Stimulated activated CD4-positive, alpha-beta T cell treated with anti-CD3 and anti-CD28 coated beads, Interleukin-1b, Interleukin-23, amount 100 ng/mL, for 24 hours (primary cell): ENCODE measurements at regions not wholly inside any gene's neighbourhood (a gene's known extent, or its start where the extent isn't known, plus 50 kb on each side); places are given as distances from the start of the nearest gene placed in this dataset.

Experiments used
- DNase-seq, 4 experiments: peaks; one replicate each; pipeline ENCODE4 v3.0.0-alpha.2; 2020; ENCODE audit warnings: low read depth in 4 of 4, low spot score in 1 of 4

DNA sequence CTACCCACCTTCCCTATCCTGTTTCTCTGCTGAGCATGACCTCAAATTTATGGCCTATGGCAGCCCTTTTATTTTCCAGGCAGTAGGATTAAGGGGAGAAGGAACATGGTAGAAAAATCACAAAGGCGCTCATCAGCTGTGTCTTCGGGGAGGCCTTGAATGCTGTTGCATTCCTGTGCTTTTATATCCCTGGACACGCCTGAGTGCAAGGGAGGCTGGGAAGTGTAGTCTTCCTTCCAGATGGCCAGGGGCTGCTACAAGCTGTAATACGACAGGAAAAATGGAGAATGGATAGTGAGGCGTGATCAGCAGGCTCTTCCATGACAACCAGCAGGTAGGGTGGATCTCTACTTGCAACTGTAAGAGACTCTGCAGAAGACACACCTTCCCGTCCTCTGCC is 210.9 kb upstream of the GGTLC1 start:
- DNase-seq, result no peak

DNA sequence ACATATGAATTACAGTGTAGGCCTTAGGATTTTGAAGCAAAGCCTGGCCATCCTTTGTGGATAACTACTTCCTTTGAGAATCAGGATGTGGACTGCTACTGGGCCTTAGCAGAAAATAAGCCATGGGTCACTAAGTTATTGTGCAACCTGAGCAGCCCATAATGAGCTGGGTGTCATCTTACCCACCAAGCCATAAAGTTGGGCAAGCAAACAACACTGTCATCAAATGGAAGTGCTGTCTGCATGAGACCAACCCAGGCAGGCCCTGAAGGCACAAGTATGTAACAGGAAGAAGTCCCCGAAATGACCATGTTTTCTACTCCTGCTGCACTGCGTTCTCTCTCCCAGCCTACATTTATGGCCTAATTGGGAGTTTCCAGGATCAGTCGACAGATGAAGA is 205.6 kb upstream of the GGTLC1 start:
- no peak for DNase-seq

DNA sequence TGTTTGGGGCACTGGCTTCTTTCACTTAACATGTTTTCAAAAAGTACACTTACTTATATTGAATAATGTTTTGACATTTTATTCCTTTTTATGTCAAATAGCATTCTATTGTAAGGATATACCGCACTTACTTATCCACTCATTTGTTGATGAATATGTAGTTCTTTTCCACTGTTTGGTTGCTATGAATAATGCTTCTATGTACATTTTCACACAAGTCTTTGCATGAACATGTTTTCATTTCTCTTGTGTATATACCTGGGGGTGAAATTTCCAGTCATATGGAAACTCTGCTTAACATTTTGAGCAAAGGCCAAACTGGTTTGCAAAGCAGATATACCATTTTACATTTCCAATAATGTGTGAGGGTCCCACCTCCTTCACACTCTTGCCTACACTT is 202.3 kb upstream of the GGTLC1 start:
- no peak for DNase-seq

DNA sequence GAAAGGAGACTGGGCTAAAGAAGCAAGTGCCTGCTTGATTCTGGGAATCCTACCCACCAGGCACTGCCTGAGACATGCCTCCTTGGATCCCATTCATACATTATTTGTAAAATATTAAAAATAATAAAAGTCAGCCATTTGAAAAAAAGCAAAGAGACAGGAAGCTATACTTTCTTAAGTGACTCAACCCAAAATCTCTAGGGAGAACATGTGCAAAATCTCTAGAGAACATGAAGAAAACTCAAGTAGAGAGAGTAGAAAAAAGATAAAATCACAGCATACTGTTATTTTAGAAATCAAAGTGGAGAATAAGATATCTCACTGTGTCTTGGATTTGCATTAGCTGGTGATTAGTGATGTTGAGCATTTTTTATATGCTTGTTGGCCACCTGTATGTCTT is 197.2 kb upstream of the GGTLC1 start:
- DNase-seq, result no peak

DNA sequence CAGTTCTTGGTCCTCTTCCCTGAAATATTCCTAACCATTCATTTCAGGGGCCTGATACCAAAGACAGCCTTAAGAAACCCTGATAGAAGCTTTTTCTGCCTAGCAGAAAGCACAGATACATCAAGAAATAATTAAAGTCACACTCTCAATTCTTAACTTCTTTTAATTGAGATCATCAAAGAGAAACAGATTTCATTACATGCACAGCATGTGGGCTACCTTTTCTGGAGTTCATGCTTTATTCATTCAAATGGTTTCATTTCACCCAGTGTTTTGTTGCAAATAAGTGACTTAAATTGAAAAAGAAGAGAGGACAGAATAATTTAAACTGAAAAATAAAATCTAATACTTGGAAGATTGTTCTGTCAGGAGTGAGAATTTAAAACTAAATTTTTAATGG is 192.6 kb upstream of the GGTLC1 start:
- no peak for DNase-seq

DNA sequence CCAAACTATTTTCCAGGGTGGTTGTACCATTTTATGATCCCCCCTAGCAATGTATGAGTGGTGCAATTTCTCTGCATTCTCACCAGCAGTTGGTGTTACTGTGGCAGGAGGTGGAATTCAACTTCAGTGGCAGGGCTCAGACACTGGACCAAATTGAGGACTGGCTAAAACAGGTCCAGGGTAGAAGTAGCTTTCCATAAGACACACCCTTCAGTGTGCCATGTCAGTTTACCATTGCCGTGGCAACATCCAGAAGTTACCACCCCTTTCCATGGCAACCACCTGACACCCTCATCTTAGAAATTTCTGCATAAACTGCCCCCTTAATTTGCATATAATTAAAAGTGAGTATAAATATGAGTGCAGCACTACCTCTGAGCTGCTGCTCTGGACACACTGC is 180.7 kb upstream of the GGTLC1 start:
- DNase-seq, result no peak

DNA sequence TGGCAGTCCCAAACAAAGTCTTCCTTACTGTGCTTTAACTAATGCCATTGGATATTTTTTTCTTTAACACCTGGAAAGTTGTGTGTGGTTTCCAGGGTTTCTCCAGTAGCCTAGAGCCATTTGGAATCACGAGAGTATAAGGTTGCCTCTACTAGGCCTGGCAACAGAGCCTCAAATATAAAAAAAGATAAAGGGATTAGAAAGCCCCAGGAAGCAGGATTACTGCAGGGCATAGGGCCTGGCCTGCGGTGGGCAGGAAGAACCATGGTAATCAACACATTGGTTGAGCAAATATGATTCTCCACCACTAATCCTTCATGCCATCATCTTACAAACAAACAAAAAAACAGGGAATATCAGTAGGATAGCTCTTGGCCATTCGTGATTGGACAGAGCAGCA is 177.8 kb upstream of the GGTLC1 start:
- DNase-seq, result no peak

DNA sequence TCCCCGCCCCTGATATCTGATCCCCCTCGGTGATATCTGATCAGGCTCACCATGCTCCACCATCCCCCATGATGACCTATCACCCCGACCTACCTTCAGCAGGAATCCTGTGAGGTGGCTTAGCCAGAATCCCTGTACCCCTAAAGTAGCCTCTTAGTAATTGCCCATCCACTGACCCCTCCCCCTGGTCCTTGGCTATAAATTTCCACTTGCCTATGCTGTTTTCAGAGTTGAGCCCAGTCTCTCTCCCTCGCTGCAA is 177.5 kb upstream of the GGTLC1 start:
- no peak for DNase-seq

DNA sequence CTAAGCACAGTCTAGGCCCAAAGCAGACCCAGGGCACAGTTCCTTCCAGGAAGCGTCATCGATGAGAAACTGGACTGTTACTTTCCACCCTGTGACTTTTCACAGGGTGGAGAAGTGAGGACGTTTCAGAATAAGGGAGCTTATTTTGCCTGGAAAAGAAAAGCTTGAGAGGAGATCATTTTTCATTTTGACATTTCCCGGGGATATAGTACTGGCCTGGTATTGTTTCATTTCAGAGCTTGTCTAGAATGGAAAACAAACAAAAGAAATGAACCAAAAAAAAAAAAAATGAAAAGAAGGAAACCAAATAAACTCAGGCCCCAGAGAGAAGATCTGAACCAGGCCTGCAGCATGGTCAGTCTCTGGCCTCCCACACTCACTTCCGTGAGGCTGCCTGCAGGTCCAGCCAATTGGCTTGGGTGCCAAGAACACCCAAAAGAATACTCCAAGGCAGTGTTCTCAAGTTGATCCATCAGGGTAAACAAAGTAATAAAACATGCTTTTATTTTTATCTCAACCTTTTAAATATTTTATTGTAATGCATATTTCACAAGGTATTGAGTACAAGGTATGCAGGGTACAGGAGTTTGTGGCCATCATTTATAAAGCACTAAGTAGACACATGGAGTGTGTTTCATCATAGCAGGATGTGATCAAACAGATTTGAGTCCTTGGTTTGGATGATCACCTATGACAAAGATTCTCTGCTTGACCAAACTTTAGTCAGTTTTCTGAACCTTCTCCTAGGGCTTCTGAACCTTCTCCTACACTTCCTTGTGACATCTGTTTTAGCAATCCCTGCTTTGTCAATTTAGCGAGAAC is 176.9 kb upstream of the GGTLC1 start:
- DNase-seq, result no peak

DNA sequence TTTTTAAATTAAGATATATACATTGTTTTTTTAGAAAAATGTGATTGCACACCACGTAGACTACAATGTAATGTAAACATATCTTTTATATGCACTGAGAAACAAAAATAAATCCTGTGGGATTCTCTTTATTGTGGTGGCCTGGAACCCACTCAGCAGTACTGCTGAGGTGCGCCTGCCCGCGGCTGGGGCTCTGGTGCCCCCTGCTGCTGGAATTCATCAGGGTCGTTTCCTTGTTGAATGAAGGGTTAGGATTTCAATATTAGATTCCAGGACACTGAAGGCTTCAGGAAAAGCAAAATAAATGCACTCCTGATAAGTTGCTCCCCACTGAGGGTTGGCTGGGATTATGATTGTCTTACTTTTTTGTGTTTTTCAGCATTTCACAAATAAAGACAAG is 175.8 kb upstream of the GGTLC1 start:
- peak in 1 of 4 experiments; percentile 2 for DNase-seq

DNA sequence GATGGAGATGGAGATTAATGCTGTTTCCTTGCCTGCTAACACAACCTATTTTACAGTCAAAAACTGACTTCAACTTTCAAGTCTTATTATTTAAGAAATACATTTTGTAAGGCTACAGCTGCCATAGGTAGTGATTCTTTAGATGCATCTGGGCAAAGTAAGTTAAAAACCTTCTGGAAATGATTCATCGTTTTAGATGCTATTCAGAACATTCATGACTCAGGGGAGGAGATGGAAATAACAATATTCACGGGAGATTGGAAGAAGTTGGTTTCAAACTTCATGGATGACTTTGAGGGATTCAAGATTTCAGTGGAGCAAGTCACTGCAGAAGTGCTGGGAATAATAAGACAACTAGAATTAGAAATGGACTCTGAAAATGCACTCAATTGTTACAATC is 174.9 kb upstream of the GGTLC1 start:
- DNase-seq, result no peak

DNA sequence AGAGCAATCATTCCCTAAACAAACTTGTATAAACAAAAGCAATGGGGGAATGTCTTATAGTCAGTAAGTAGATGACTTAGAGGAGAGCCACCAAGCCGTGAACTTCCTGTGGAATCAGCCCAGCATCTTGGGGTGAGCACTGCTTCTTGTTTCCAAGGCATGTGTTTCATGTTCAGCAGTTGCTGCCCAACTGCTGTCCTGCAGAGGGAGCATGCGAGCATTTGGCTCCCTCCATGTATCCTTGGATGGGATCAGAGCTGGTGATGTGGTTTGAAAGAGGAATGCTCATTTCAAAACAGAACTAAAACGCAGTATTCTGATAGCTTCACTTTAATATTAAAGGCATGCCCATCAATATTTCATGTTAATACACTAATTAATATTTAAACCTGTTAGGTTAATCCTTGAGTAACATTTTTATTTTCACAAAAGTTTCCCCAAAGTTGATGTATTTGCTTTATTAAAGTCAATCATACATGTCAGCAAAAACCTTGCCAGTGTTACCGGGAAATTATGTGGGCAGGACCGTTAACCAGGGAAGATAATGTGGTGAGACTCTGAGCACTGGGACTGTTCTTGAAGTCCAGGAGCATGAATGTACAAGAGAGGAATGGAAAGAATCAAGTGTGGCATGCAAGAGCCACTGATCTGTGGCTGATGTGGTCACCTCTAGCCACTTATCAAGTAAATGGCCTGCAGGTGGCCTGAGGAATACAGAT is 172.1 kb upstream of the GGTLC1 start:
- DNase-seq, result no peak

DNA sequence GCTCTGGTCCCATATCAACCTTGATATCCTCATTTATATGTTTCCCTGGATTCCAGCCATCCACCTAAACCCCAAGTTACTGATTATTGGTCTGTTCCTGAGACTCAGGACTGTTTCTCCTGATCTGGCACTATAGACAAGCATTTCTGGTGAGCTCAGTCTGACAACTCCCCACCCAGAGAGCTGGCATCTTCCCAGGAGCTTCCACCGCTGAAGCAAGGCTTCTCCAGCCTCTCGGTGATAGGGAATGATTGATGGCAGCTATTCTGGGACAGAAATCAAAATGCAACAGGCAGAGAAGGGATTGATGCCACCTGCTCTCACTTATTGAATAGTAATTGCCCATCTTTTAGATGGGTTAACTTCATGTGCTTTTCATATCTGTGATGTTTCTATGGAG is 169.7 kb upstream of the GGTLC1 start:
- DNase-seq, result no peak

DNA sequence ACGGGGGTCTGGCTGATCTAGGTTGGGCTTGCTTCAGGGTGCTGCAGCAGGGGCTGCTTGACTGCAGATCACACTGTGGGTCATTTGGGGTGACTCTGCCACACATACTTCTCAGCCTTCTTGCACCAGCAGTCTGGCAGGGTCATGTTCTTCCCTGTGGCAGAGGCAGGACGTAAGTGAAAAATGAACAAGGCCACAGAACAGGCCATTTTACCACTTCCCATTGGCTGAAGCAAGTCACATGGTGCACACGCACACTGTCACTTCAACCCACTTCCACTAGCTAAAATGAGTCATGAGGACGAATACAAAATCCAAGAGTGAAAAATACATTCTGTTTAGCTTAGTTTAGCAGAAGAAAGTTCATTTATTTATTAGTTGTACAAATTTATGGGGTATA is 168.6 kb upstream of the GGTLC1 start:
- DNase-seq, result no peak

DNA sequence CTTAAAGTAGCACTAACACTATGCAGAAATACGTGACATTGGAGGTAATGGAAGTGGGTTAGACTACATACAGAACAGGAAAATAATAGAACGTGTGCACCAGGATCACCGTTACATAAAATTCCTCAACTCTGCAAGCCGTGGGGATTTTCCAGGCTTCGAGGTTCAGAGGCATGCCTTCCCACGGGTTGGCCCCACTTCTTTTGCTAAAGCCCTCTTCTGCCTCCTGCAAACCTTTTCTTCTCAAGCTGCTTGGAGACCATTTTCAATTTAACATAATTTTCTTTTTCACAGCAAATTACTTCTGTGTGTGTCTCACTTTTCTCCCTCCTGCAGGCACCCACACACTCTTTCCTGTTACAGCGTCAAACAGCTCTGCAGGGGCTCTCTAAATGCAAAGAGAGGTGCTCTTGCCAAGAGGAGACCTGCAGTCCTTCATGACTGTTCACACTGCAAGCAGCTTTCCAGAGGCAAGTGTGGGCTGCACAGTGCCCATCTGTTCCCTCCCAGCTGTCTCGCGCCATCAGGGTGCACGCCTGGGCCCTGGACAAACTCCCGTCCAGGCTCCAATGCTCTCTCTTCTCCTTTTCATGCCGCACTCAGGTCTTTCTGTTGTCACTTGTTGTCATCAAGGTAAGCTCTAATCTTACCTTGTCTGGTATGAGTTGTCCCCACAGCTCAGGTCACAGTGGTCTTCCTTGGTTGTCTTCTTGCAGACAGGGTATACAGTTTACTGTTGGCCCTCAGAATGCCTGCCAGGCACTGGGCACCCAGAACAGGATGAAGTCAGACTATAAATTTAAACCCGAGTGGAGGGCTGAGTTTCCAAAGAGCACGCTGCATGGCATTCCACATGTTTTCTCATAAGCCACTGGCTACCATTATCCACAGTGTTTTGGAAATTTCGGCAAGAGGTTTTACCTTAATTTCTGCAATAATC is 164.8 kb upstream of the GGTLC1 start:
- DNase-seq, result no peak

DNA sequence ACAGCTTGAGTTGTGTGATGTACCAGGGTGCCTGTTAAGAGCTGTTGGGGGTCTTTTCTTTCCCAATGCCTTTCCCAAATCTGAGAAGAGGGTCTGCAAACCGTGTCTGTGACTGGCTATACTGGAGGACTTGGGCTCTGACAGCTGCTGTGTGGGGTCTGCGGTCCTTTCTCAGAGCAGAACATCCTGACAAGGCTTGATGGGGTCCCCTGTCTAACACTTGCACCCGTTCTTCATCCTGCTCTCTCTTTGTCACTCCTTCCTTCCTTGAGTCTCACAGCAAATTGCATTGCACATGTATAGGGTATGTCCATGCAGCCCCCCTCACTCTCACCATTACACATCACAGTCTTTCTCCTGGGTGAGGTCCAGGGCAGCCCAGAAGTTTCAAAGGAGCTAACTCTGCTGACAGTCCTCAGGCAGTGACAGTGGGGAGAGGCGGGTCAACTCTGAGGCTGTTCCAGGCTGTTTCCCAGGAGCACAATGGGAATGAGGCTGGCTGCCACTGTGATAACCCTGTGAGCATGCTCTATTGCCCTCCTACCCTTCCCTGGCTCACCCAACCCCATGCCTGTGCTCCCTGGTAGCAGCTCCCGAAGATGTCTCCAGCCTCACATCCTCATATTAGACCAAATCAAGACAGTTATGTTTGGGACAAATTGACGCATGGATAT is 163.2 kb upstream of the GGTLC1 start:
- DNase-seq, result no peak

DNA sequence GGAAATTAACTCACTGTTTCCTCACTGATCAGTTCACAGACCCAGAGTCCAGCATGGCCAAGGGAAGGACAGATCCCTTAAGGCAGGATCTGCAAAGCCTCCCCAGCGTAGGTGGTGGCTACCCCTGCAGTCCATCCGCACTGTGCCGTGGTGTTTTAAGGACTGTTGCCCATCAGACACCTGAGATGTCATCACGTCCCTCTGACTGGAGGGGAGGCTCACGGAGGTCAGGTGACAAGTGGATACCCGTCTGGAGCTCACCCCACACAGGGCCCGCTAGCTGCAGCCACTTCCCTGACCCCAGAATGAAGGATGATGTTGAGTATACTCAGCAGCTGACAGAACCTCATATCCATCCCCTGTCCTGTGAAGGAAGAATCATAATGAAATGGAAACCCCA is 161.8 kb upstream of the GGTLC1 start:
- no peak for DNase-seq

DNA sequence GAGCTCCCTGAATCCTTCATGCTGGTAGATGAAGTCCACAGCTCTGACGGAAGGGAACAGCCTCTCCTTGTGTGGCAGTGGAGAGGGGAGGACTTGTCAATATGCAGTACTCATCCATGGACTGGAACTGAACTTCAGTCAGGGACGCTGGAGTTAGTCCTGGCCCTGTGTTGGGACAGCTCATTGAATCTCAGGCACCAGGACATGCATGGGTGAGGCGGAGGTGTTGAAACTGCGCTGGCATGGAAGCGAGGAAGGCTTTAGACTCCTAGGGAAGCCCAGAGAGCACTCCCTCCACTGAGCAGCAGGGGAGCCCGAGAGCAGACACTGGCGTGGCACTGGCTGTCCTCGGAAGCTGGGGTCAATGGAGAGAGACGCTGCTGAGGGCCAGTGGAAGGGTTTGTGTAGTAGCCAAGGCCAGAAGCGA is 161.3 kb upstream of the GGTLC1 start:
- DNase-seq, result no peak

DNA sequence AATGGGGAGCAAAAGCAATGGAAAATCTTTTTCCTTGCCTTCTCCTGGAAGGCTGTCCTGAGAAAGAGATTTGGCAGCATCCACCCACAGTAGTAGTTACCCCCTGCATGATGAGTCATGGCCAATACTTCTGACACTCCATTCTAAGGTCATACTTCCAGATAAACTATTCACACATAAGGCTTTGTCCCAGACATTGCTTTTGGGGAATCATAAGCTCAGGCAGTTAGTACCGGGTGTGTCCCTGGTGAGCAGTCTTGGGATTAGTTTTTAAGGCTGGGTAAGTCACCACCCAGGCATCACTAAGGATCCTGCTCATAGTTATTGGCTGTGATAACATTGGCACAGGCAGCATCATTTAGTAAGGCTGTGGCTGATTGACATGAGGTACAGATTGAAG is 160.6 kb upstream of the GGTLC1 start:
- DNase-seq, result no peak

DNA sequence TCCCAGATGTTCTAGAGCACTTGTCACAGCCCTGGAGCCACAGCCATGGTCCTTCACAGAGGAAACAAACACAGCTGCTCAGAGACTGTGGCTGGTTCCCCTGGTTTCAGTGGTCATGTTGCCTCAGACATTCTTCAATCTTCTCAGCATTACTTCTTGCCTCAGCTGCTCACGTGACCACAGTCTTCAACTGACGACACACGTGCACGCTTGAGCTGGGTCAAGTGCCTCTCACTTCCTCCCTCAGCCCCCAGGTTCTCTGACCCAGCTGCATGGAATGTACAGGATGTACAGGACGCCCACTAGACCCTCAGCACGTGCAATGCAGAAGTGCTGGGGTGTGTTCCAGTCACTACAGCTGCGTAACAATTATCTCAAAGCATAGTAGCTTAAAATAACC is 159.8 kb upstream of the GGTLC1 start:
- DNase-seq, result no peak

DNA sequence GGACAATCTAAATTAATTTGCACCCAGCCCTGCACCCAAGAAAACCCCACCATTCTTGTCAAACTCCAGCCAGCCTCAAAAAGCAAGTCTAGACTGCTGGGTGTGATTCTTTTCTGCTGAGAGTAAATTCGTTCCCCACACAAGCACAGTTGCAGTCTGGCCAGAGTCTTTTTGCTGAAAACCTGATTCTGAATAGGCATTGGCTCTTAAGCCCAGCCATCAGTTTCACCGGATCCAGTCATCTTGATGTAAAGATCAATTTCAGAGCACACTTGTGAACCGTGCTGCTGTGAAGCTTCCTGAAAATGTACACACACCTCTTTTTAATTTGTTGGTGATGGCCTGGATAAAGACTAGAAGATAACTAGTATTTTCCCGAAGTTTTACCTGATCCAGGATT is 159.4 kb upstream of the GGTLC1 start:
- no peak for DNase-seq
